ENCODE measurements at regions not wholly inside any gene's neighbourhood (a gene's known extent, or its start where the extent isn't known, plus 50 kb on each side); places are given as distances from the start of the nearest gene placed in this dataset.

GRCh38 chr13:72383646-72384045 is 343.8 kb downstream of the MZT1 start:
- Histone ChIP-seq H3K9me3 (ENCODE audit: low read length) (no peaks in the 10 kb centered on the region), H3K36me3 (ENCODE audit: insufficient read depth, low read length) (no peaks in the 10 kb centered on the region), H3K27ac (ENCODE audit: low read length) (no peak overlapping the region), H3K9ac (ENCODE audit: low read length) (no peak overlapping the region), H3K79me2 (replicated peaks; ENCODE audit: insufficient read depth, low read length) (no peaks in the 10 kb centered on the region), H3K27me3 (ENCODE audit: insufficient read depth, low read depth, low read length) (no peaks in the 10 kb centered on the region), H3K4me2 (ENCODE audit: low read length) (no peak overlapping the region), H3K4me3 (ENCODE audit: low read length) (no peak overlapping the region), H4K20me1 (ENCODE audit: insufficient read depth) (no peaks in the 10 kb centered on the region), H2AFZ (ENCODE audit: low read depth, low read length) (no peak overlapping the region), H3K9me2 (ENCODE audit: insufficient read depth, low read length) (no peaks in the 10 kb centered on the region), H3F3A (ENCODE audit: insufficient read depth, low read length, poor library complexity, severe bottlenecking) (no peaks in the 10 kb centered on the region)
- TF ChIP-seq MXI1 (conservative IDR thresholded peaks at IDR 0.05; ENCODE audit: poor library complexity, severe bottlenecking) (no peak), RAD21 (conservative IDR thresholded peaks at IDR 0.05) (no peak), TAF1 (IDR thresholded peaks at IDR 0.05; ENCODE audit: low read depth) (no peak), EP300 (conservative IDR thresholded peaks at IDR 0.05; ENCODE audit: poor library complexity, severe bottlenecking) (no peak), SMC3 (conservative IDR thresholded peaks at IDR 0.05; ENCODE audit: poor library complexity) (no peak), POLR2AphosphoS5 (IDR thresholded peaks at IDR 0.05) (no peak), EZH2 (IDR thresholded peaks at IDR 0.05; ENCODE audit: borderline replicate concordance, insufficient read depth, low read length, poor library complexity, severe bottlenecking) (no peak), REST (IDR thresholded peaks at IDR 0.05; ENCODE audit: borderline replicate concordance) (no peak), CTCF (IDR thresholded peaks at IDR 0.05; ENCODE audit: poor library complexity, severe bottlenecking) (no peak)

GRCh38 chr13:72379581-72379980 is 347.8 kb downstream of the MZT1 start:
- no peaks in the 10 kb centered on the region for H3K79me2 ChIP-seq (replicated peaks; ENCODE audit: insufficient read depth, low read length)
- H3K36me3 ChIP-seq (ENCODE audit: insufficient read depth, low read length): no peaks in the 10 kb centered on the region
- H3K9me3 ChIP-seq (ENCODE audit: low read length): no peaks in the 10 kb centered on the region
- no peak overlapping the region for H2AFZ ChIP-seq (ENCODE audit: low read depth, low read length)
- H4K20me1 ChIP-seq (ENCODE audit: insufficient read depth): no peaks in the 10 kb centered on the region
- no peak for TF ChIP-seq CTCF (IDR thresholded peaks at IDR 0.05; ENCODE audit: poor library complexity, severe bottlenecking)
- no peak for TF ChIP-seq SMC3 (conservative IDR thresholded peaks at IDR 0.05; ENCODE audit: poor library complexity)
- no peak overlapping the region for H3K27ac ChIP-seq (ENCODE audit: low read length)
- no peaks in the 10 kb centered on the region for H3F3A ChIP-seq (ENCODE audit: insufficient read depth, low read length, poor library complexity, severe bottlenecking)
- no peak overlapping the region for H3K4me2 ChIP-seq (ENCODE audit: low read length)
- H3K9me2 ChIP-seq (ENCODE audit: insufficient read depth, low read length): no peaks in the 10 kb centered on the region
- no peaks in the 10 kb centered on the region for H3K27me3 ChIP-seq (ENCODE audit: insufficient read depth, low read depth, low read length)
- no peak overlapping the region for H3K9ac ChIP-seq (ENCODE audit: low read length)
- H3K4me3 ChIP-seq (ENCODE audit: low read length): no peak overlapping the region

Measured in neural cell (in vitro differentiated cells).